ENCODE measurements at regions not wholly inside any gene's neighbourhood (a gene's known extent, or its start where the extent isn't known, plus 50 kb on each side); places are given as distances from the start of the nearest gene placed in this dataset.

- DNase-seq (ENCODE audit: low read depth), result no peak
- no peak for TF ChIP-seq CTCF (conservative IDR thresholded peaks at IDR 0.05; ENCODE audit: low read depth, low read length)
- no peak overlapping the region for H3K4me3 ChIP-seq (ENCODE audit: low read length)
Measured at GRCh38 chr5:107269256-107269655, 401.5 kb downstream of the EFNA5 start.

GRCh38 chr5:107268241-107268640 lies 402.5 kb downstream of the EFNA5 start:
- H3K4me3 ChIP-seq (ENCODE audit: low read length), result no peak overlapping the region
- DNase-seq (ENCODE audit: low read depth), result no peak
- no peak for TF ChIP-seq CTCF (conservative IDR thresholded peaks at IDR 0.05; ENCODE audit: low read depth, low read length)

GRCh38 chr5:107266100-107266499 lies 404.6 kb downstream of the EFNA5 start:
- no peak for DNase-seq (ENCODE audit: low read depth)
- no peak overlapping the region for H3K4me3 ChIP-seq (ENCODE audit: low read length)

GRCh38 chr5:107265193-107265592 lies 405.5 kb downstream of the EFNA5 start:
- no peak overlapping the region for H3K4me3 ChIP-seq (ENCODE audit: low read length)
- no peak for TF ChIP-seq CTCF (conservative IDR thresholded peaks at IDR 0.05; ENCODE audit: low read depth, low read length)
- DNase-seq (ENCODE audit: low read depth), result no peak

More at GRCh38 chr5:107266100-107266499, 404.6 kb downstream of the EFNA5 start:
- no peak for TF ChIP-seq CTCF (conservative IDR thresholded peaks at IDR 0.05; ENCODE audit: low read depth, low read length)

GRCh38 chr5:107263387-107264018 lies 407.2 kb downstream of the EFNA5 start:
- TF ChIP-seq CTCF (conservative IDR thresholded peaks at IDR 0.05; ENCODE audit: low read depth, low read length), result no peak
- no peak overlapping the region for H3K4me3 ChIP-seq (ENCODE audit: low read length)
- DNase-seq (ENCODE audit: low read depth), result no peak

GRCh38 chr5:107257885-107258520 lies 412.7 kb downstream of the EFNA5 start:
- no peak for DNase-seq (ENCODE audit: low read depth)
- peak; percentile 7 for TF ChIP-seq CTCF (conservative IDR thresholded peaks at IDR 0.05; ENCODE audit: low read depth, low read length)
- H3K4me3 ChIP-seq (ENCODE audit: low read length), result no peak overlapping the region

- no peak for DNase-seq (ENCODE audit: low read depth)
- no peak overlapping the region for H3K4me3 ChIP-seq (ENCODE audit: low read length)
Measured at GRCh38 chr5:107254902-107255234, 415.9 kb downstream of the EFNA5 start.

More at GRCh38 chr5:107254902-107255234, 415.9 kb downstream of the EFNA5 start:
- TF ChIP-seq CTCF (conservative IDR thresholded peaks at IDR 0.05; ENCODE audit: low read depth, low read length), result no peak
